Fibroblast of gingiva (primary cell): ENCODE measurements at regions not wholly inside any gene's neighbourhood (a gene's known extent, or its start where the extent isn't known, plus 50 kb on each side); places are given as distances from the start of the nearest gene placed in this dataset.
"Not testable (repeated sequence)": the region's sequence is repeated elsewhere in the genome, so short reads cannot be mapped to it uniquely, and the experiment has no call there.

Experiments
- DNase-seq: peaks from one replicate; pipeline ENCODE4 v3.0.0-alpha.2; 2011; ENCODE audit warnings: low read depth

- DNase-seq = no peak
Measured at GRCh38 chr12:126907900-126908764, 1358.8 kb upstream of the TMEM132C start.

DNA sequence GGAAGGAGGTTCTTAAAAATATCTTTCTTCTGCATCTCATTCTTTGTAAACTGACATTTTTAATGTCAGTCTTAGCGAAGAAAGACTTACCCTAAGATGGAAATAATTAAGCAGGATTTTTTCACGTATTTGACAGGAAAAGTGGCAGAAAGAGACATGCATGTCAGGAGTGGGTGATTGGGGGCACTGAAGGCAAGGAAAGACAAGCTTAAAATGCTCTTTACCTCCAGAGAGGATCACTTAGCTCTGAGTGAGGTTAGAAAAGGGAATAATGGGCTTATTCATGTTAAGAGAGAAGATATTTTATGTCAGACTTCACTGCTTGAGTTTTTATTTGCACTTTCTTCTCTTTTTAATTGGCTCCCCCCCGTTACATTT, 1358.2 kb upstream of the TMEM132C start:
- no peak for DNase-seq

DNA sequence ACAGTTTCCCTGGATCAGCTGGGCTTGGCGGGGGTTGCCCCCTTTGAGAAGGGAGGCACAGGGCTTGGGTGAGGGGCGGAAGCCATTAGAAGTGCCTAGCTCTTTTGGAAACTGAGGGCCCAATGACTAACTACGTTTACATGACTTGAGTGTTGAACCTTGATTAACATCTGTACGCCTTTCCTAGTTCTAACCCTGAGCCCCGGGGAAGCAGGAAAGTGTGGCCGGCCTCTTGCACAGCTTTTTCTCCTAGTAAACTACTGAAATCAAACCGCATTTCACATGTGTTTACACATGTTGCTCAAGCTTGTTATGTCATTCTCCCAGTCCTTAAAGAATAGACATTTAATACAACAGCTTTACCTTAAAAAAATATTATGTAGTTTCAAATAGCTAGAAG, 1356.4 kb upstream of the TMEM132C start:
- no peak for DNase-seq

- DNase-seq = no peak
Measured at GRCh38 chr12:126912111-126912510, 1354.9 kb upstream of the TMEM132C start.

DNA sequence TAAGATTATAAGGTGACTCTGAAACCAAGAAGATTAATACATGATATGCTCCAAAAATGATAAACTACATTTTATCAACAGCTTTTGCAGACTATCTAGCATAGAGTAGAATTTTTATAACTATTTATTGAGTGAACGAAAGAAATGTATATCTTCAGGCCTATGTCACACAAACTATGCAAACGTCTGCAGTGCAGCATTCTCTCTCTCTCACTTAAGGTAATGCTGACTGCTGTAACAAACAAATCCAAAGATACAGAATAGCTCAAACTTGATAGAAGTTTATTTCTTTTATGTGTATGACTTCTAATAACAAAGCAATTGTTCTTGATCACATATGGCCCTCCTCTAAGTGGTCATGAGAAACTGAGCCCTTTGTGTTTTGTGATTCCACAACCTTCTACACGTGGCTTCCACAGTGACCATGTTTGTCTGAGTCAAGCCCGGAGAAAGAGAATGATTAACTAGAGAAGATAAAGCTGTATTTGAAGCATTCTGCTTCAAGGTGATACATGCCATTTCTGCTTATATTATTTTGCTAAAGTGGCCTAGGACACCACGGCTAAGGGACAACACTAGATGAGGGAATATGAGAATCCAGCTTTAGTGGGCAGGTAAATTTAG, 1352.7 kb upstream of the TMEM132C start:
- no peak for DNase-seq

DNA sequence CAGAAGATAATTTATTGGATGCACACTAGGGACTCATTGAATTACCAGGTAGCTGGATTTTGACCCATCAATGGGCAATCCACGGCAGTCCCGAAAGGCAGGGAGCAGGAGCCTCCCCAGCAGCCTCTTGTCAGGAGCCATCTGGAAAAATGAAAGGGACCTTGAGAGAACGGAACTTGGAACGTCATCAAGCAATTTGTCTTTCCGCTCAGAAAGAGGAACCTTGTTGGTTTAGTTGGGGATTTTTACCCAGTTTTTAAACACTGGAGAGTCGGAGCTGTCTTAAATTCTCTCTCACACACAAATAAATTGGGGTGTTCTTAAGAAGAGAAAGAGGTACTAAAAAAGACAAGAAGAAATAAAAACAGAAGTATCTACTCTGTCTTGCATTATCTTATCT, 1351.7 kb upstream of the TMEM132C start:
- DNase-seq = no peak

DNA sequence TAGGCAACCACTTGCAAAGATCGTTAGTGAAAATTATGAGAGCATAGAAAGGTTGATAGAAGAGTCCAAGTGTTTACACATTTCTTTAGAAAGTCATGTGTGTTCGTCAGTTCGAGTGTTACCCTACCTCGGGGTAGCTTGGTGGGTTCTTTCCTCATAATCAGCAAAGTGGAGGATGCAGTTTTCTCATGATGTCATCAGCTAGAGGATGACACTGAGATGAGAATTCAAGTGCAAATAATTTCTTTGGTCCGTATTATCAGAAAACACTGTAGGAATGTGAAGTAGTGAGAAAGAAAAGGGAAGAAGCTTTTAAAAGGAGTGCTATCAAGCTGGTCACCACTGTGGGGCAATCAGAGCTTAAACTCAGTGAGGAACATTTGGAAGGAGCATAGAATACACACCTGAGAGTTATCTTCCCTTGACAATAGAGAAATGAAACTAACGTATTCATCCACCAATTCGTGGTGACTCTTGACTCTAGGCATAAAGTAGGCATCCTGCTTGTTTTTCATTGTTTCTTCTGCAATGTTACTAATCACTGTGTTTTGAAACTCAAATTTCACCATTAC, 1340.9 kb upstream of the TMEM132C start:
- DNase-seq = no peak

DNA sequence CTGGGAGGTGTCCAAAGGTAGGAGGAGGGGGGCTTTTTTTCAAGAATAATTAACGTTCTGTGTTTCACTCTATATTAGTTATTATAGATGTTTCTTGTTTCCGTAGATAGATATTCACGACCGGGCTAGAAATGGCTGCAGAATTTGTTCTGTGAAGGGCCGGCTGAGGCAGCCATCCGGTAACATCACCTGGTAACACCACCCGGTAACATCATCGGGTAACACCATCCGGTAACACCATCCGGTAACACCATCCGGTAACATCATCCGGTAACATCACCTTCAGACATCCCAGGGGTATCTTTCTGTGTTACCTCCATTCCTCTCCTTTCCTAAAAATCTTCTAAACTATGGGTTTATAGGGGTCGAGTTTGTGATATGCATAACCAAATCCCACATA, 1336.7 kb upstream of the TMEM132C start:
- DNase-seq = no peak

DNA sequence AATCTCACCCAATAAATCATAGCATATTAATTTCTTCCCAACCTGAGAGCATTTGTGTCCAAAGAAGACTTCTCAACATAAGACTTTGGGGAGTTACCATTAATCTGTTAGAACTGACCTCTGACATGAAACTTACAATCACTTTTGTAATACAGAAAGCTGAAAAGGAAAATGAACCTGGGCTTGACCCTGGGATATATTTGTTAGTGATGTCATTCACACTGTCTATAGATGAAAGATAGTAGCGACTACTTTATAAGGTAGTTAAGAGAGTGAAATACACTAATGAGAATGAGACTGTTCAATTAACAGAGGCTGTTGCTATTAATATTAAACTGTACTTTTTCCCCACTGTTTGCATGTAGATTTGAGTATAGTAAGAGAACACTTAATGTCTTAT, 1334.8 kb upstream of the TMEM132C start:
- no peak for DNase-seq

GRCh38 chr12:126935435-126935834, 1331.5 kb upstream of the TMEM132C start:
- DNase-seq = no peak

- DNase-seq = peak; percentile 52
Measured at GRCh38 chr12:126936181-126936851, 1330.7 kb upstream of the TMEM132C start.

- DNase-seq = no peak
Measured at GRCh38 chr12:126937431-126937830, 1329.5 kb upstream of the TMEM132C start.

GRCh38 chr12:126944684-126945083, 1322.3 kb upstream of the TMEM132C start:
- no peak for DNase-seq

GRCh38 chr12:126946958-126947357, 1320.0 kb upstream of the TMEM132C start:
- not testable (repeated sequence) for DNase-seq

GRCh38 chr12:126949558-126949957, 1317.4 kb upstream of the TMEM132C start:
- DNase-seq = no peak

GRCh38 chr12:126950266-126950665, 1316.7 kb upstream of the TMEM132C start:
- DNase-seq = no peak

DNA sequence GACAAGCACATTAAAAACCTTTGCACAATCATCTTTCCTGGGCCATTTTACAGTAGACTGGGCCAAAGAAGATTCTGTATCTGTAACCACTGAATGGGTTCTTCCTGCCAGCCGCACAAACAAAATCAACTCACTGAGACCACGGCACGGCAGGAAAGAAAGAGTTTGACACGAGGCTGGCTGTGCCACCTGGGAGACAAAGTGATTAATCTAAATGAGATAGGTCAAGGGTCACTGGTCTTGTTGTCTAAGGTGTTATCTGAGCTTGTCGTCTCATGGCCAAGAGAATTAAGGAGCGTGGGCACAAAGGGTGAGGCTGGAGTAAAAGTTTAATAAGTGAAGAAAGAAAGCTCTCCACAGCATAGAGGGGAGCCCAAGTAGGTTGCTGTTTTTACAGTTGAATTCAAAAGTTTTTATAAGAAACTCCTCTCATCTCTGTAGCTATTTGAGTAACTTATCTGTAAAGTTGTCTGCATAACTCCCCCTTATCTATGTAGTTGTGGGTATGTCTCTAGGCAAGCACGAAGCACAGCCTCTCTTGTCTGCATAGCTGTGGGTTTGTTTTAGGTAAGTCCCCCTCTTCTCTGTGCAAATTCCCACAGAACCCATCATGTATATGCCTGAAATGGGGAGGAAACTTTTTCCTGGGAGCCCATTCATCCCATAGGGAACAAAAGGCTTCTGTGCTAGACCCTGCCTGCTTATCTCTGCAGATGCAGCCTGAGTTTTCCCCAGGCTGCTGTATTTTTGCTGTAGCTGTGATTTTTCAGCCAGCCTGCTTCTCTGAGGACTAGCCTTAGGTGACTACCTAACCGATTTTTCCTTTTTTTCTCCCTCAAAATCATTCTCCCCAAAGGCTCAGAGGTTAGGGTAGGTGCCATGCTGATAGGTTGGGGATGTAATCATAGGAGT, 1314.6 kb upstream of the TMEM132C start:
- no peak for DNase-seq

DNA sequence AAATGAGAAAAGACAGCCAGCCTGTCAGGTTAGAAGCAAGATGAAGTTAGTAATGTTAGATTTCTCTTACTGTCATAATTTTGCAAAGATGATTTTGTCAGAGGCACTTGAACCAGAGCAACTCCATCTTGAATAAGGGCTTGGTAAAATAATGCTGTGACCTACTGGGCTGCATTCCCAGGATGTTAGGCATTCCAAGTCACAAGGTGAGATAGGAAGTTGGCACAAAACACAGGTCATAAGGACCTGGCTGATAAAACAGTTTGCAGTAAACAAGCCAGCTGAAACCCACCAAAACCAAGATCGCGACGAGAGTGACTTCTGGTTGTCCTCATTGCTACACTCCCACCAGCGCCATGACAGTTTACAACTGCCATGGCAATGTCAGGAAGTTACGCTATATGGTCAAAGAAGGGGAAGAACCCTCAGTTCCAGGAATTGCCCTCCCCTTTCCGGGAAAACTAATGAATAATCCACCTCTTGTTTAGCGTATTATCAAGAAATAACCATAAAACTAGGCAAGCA, 1313.5 kb upstream of the TMEM132C start:
- DNase-seq = no peak

DNA sequence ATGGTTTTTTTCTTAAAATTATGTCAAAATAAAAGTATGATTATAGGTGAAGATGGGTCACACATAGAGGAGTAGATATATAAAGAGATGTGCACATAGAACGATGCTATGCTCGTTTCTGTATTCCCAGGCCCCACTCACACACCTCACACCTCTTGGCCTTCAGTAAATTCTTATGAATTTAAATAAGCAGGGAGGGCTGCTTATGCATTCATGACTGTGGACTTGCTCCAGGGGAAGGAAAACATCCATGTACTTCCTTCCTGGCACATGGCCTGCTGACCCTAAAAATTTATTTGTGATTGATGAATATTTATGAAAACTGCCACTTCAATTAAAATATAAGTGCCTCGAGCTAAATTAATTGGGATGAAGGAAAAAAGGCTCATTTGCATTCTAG, 1306.7 kb upstream of the TMEM132C start:
- no peak for DNase-seq

DNA sequence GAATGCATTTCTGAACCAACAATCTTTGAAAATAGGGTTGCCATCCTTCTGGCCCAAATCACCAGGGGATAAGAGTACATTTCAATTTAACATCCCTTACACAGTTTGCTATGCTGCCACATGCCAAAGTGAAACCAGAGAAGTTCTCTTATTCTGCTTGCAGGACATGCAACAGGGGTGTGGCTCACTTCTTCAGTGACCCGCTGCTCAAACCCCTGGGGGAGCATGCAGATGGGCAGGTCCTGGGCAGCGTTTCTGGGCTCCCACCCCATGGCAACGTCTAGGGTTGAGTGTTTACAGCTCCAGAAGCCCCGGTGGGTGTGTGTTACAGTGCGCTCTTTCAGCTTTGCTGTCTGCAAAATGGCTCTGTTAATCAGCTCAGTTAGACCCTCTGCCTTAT, 1306.3 kb upstream of the TMEM132C start:
- no peak for DNase-seq

DNA sequence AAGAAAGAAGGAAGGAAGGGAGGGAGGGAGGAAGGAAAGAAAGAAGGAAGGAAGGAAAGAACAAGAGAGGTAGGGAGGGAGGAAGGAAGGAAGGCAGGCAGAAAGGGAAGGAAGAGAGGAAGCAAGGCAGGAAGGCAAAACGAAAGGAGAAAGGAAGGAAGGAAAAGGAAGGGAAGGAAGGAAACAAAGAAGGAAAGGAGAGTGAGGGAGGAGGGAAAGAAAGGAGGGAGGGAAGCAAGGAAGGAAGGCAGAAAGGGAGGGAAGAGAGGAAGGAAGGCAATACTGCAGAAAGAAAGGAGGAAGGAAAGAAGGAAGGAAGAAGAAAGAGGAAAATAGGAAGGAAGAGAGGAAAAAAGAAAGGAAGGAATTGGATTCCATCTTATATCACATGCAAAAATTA, 1303.1 kb upstream of the TMEM132C start:
- DNase-seq = no peak
